Bronchial epithelial cell (primary cell): ENCODE measurements at regions not wholly inside any gene's neighbourhood (a gene's known extent, or its start where the extent isn't known, plus 50 kb on each side); places are given as distances from the start of the nearest gene placed in this dataset.

Experiments
- DNase-seq: peaks from one replicate; pipeline ENCODE4 v3.0.0-alpha.2; 2010; ENCODE audit warnings: low read depth
- FAIRE-seq: peaks from 2 replicates; lab custom pipeline; 2011; peaks lifted over from hg19 to GRCh38; lab: Jason Lieb, UNC
- H3K27me3 ChIP-seq: 2 replicates; pipeline ENCODE4 v1.5.1; 2011; ENCODE audit warnings: low read length; ENCODE audit not compliant: control insufficient read depth, insufficient read depth
- H3K36me3 ChIP-seq: 2 replicates; pipeline ENCODE4 v1.5.1; 2011; ENCODE audit warnings: low read length; ENCODE audit not compliant: control insufficient read depth, insufficient read depth
- H3K4me3 ChIP-seq: 2 replicates; pipeline ENCODE4 v1.5.1; 2011; ENCODE audit warnings: mild to moderate bottlenecking, low read depth, low read length, control low read depth
- CTCF ChIP-seq: IDR thresholded peaks from 2 replicates; pipeline ENCODE4 v1.5.1; 2011; ENCODE audit warnings: mild to moderate bottlenecking, moderate library complexity, low read length, control low read depth, inconsistent platforms; ENCODE audit not compliant: insufficient read depth, severe bottlenecking

GRCh38 chr11:95521133-95521542 lies 268.4 kb downstream of the FAM76B start:
- peak; percentile 99 for DNase-seq
- Histone ChIP-seq H3K27me3 (no peaks in the 10 kb centered on the region), H3K36me3 (no peaks in the 10 kb centered on the region), H3K4me3 (no peak overlapping the region)
- TF ChIP-seq CTCF = no peak
- peak; percentile 98 for FAIRE-seq

- no peaks in the 10 kb centered on the region for H3K36me3 ChIP-seq
- H3K27me3 ChIP-seq = no peaks in the 10 kb centered on the region
- TF ChIP-seq CTCF = no peak
- H3K4me3 ChIP-seq = no peak overlapping the region
- DNase-seq = no peak
- FAIRE-seq = no peak
Observed at GRCh38 chr11:95520369-95521132, 269.0 kb downstream of the FAM76B start.

- FAIRE-seq (no peak), DNase-seq (no peak)
- H3K4me3 ChIP-seq = no peak overlapping the region
- H3K36me3 ChIP-seq = no peaks in the 10 kb centered on the region
- TF ChIP-seq CTCF = no peak
- H3K27me3 ChIP-seq = no peaks in the 10 kb centered on the region
Observed at GRCh38 chr11:95519912-95520311, 269.7 kb downstream of the FAM76B start.

- H3K27me3 ChIP-seq = no peaks in the 10 kb centered on the region
- DNase-seq = no peak
- H3K4me3 ChIP-seq = no peak overlapping the region
- FAIRE-seq = no peak
- no peaks in the 10 kb centered on the region for H3K36me3 ChIP-seq
- no peak for TF ChIP-seq CTCF
Observed at GRCh38 chr11:95517453-95517852, 272.1 kb downstream of the FAM76B start.

GRCh38 chr11:95516786-95517185 lies 272.8 kb downstream of the FAM76B start:
- DNase-seq (peak; percentile 96), FAIRE-seq (no peak)
- no peaks in the 10 kb centered on the region for H3K27me3 ChIP-seq
- no peak for TF ChIP-seq CTCF
- H3K4me3 ChIP-seq = no peak overlapping the region
- no peaks in the 10 kb centered on the region for H3K36me3 ChIP-seq

GRCh38 chr11:95516175-95516574 lies 273.4 kb downstream of the FAM76B start:
- FAIRE-seq (no peak), DNase-seq (no peak)
- H3K4me3 ChIP-seq = no peak overlapping the region
- no peaks in the 10 kb centered on the region for H3K36me3 ChIP-seq
- H3K27me3 ChIP-seq = no peaks in the 10 kb centered on the region
- no peak for TF ChIP-seq CTCF
